22Rv1 (cell line): ENCODE measurements at regions not wholly inside any gene's neighbourhood (a gene's known extent, or its start where the extent isn't known, plus 50 kb on each side); places are given as distances from the start of the nearest gene placed in this dataset.

Experiments
- ZFX ChIP-seq: fragments of 450-650 bp; IDR thresholded peaks from 2 replicates; pipeline ENCODE4 v1.6.1; 2017; ENCODE audit warnings: antibody characterized with exemption, borderline replicate concordance
- TF ChIP-seq, protein P1 (sequence below): fragments of 450-650 bp; IDR thresholded peaks from 2 replicates; pipeline ENCODE4 v1.5.1; 2017; ENCODE audit warnings: mild to moderate bottlenecking

DNA sequence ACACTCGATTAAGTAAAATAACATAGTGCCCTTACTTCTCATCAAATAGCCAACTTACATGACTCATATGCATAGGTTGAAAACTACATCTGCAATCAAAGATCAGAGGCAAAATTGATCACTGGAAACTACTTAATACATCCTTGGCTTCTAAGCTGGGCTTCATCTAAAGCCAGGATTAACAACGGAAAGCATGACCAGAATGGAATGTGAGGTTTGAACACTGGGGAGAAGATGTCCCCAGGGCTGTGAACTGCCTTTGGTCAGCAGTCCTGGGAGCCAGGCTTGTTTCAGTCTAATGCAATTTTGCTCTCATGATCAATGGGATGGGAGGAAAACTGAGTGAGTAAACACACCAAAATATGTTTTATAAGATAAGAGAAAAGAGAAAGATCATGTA lies 192.5 kb upstream of the TTC29 start:
- TF ChIP-seq, protein P1, sequence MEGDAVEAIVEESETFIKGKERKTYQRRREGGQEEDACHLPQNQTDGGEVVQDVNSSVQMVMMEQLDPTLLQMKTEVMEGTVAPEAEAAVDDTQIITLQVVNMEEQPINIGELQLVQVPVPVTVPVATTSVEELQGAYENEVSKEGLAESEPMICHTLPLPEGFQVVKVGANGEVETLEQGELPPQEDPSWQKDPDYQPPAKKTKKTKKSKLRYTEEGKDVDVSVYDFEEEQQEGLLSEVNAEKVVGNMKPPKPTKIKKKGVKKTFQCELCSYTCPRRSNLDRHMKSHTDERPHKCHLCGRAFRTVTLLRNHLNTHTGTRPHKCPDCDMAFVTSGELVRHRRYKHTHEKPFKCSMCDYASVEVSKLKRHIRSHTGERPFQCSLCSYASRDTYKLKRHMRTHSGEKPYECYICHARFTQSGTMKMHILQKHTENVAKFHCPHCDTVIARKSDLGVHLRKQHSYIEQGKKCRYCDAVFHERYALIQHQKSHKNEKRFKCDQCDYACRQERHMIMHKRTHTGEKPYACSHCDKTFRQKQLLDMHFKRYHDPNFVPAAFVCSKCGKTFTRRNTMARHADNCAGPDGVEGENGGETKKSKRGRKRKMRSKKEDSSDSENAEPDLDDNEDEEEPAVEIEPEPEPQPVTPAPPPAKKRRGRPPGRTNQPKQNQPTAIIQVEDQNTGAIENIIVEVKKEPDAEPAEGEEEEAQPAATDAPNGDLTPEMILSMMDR = no peak
- TF ChIP-seq ZFX = no peak
